Fibroblast of lung (primary cell): ENCODE measurements at regions not wholly inside any gene's neighbourhood (a gene's known extent, or its start where the extent isn't known, plus 50 kb on each side); places are given as distances from the start of the nearest gene placed in this dataset.
A peak's percentile ranks its signal among the peaks of the same experiment; 100 is the strongest.

ENCODE experiments used
- DNase-seq, 2 donors: peaks; one replicate each; pipeline versions ENCODE4 v3.0.0 to v3.0.0-alpha.2; 2010; ENCODE audit warnings: low read depth in 2 of 2
- H2AFZ ChIP-seq: 2 replicates; pipeline ENCODE4 v1.5.1; 2012; ENCODE audit warnings: low read length, control low read depth, inconsistent platforms
- H3K27ac ChIP-seq: 2 replicates; pipeline ENCODE4 v1.5.1; 2011; ENCODE audit warnings: low read length, control low read depth; ENCODE audit not compliant: insufficient read depth
- H3K27me3 ChIP-seq: 2 replicates; pipeline ENCODE4 v1.5.1; 2011; ENCODE audit warnings: mild to moderate bottlenecking, low read length; ENCODE audit not compliant: control insufficient read depth, insufficient read depth
- H3K36me3 ChIP-seq: 2 replicates; pipeline ENCODE4 v1.5.1; 2011; ENCODE audit warnings: low read length; ENCODE audit not compliant: control insufficient read depth, insufficient read depth
- H3K4me1 ChIP-seq: 2 replicates; pipeline ENCODE4 v1.5.1; 2011; ENCODE audit warnings: low read length; ENCODE audit not compliant: control insufficient read depth, insufficient read depth; ENCODE audit errors: extremely low read depth
- H3K4me2 ChIP-seq: 2 replicates; pipeline ENCODE4 v1.5.1; 2011; ENCODE audit warnings: low read length, control low read depth; ENCODE audit not compliant: insufficient read depth; ENCODE audit errors: extremely low read depth
- H3K4me3 ChIP-seq, 4 experiments: fragments of 200-600 bp in 1 of 4; sonication (generic) in 1 of 4; replicated peaks in 1 of 4; 2 replicates each; pipeline ENCODE4 v1.5.1; 2011 to 2016; ENCODE audit warnings: low read length in 4 of 4, low read depth in 3 of 4, mild to moderate bottlenecking in 3 of 4, control low read depth in 2 of 4, inconsistent platforms in 1 of 4, mixed read lengths in 1 of 4; ENCODE audit not compliant: insufficient read depth in 1 of 4; ENCODE audit errors: control extremely low read depth in 1 of 4
- H3K79me2 ChIP-seq: 2 replicates; pipeline ENCODE4 v1.5.1; 2012; ENCODE audit warnings: mild to moderate bottlenecking, low read length, inconsistent platforms; ENCODE audit not compliant: control insufficient read depth, insufficient read depth
- H3K9ac ChIP-seq: 2 replicates; pipeline ENCODE4 v1.5.1; 2011; ENCODE audit warnings: mild to moderate bottlenecking, low read length, control low read depth; ENCODE audit not compliant: insufficient read depth
- H3K9me3 ChIP-seq: 2 replicates; pipeline ENCODE4 v1.5.1; 2012; ENCODE audit warnings: low read depth, low read length; ENCODE audit not compliant: control insufficient read depth, insufficient read depth
- H4K20me1 ChIP-seq: 2 replicates; pipeline ENCODE4 v1.5.1; 2011; ENCODE audit warnings: low read length; ENCODE audit not compliant: control insufficient read depth, insufficient read depth; ENCODE audit errors: extremely low read depth
- CTCF ChIP-seq, 2 donors: IDR thresholded peaks in 1 of 2; conservative IDR thresholded peaks in 1 of 2; 1 replicate in 1 of 2; 2 replicates in 1 of 2; pipeline ENCODE4 v1.5.1; 2011 to 2012; ENCODE audit warnings: low read length in 2 of 2, control low read depth in 1 of 2, inconsistent platforms in 1 of 2, low read depth in 1 of 2, mild to moderate bottlenecking in 1 of 2
- EZH2 ChIP-seq: IDR thresholded peaks from 2 replicates; pipeline ENCODE4 v1.5.1; 2012; ENCODE audit warnings: low read length, control low read depth, mild to moderate bottlenecking; ENCODE audit errors: missing control alignments

- peak; percentile 38 to 89 for DNase-seq
- Histone ChIP-seq H3K36me3 (no peaks in the 10 kb centered on the region), H3K27ac (no peak overlapping the region), H3K4me3 (no peak overlapping the region), H3K9ac (no peak overlapping the region), H3K79me2 (no peaks in the 10 kb centered on the region), H3K4me1 (no peaks in the 10 kb centered on the region), H3K9me3 (no peaks in the 10 kb centered on the region), H3K27me3 (peaks cover 23% of the 10 kb centered on the region), H4K20me1 (no peaks in the 10 kb centered on the region), H3K4me2 (no peak overlapping the region), H2AFZ (no peak overlapping the region)
- no peak for TF ChIP-seq CTCF (conservative IDR thresholded peaks at IDR 0.05 in 1 of 2, IDR thresholded peaks at IDR 0.05 in 1 of 2; ENCODE audit: low read depth in 1 of 2, low read length in 2 of 2)
- no peak for TF ChIP-seq EZH2
Observed at GRCh38 chr3:193982258-193982659, 153.7 kb upstream of the HES1 start.

- no peak overlapping the region for H3K9ac ChIP-seq
- no peak for DNase-seq
- no peaks in the 10 kb centered on the region for H3K4me1 ChIP-seq
- H4K20me1 ChIP-seq = no peaks in the 10 kb centered on the region
- no peaks in the 10 kb centered on the region for H3K9me3 ChIP-seq
- no peak overlapping the region for H2AFZ ChIP-seq
- no peaks in the 10 kb centered on the region for H3K36me3 ChIP-seq
- no peaks in the 10 kb centered on the region for H3K79me2 ChIP-seq
- H3K27me3 ChIP-seq = peaks cover 22% of the 10 kb centered on the region
- H3K27ac ChIP-seq = no peak overlapping the region
- no peak overlapping the region for H3K4me2 ChIP-seq
- H3K4me3 ChIP-seq = no peak overlapping the region
- TF ChIP-seq EZH2 = no peak
- no peak for TF ChIP-seq CTCF (conservative IDR thresholded peaks at IDR 0.05 in 1 of 2, IDR thresholded peaks at IDR 0.05 in 1 of 2; ENCODE audit: low read depth in 1 of 2, low read length in 2 of 2)
Observed at GRCh38 chr3:193983846-193984818, 151.8 kb upstream of the HES1 start.

GRCh38 chr3:193984876-193985275 is 151.1 kb upstream of the HES1 start:
- peaks cover 22% of the 10 kb centered on the region for H3K27me3 ChIP-seq
- no peak for DNase-seq
- no peaks in the 10 kb centered on the region for H3K9me3 ChIP-seq
- no peak overlapping the region for H3K9ac ChIP-seq
- H3K4me1 ChIP-seq = no peaks in the 10 kb centered on the region
- TF ChIP-seq CTCF (conservative IDR thresholded peaks at IDR 0.05 in 1 of 2, IDR thresholded peaks at IDR 0.05 in 1 of 2; ENCODE audit: low read depth in 1 of 2, low read length in 2 of 2) (no peak), EZH2 (no peak)
- no peak overlapping the region for H2AFZ ChIP-seq
- no peak overlapping the region for H3K4me3 ChIP-seq
- no peaks in the 10 kb centered on the region for H4K20me1 ChIP-seq
- H3K36me3 ChIP-seq = no peaks in the 10 kb centered on the region
- no peaks in the 10 kb centered on the region for H3K79me2 ChIP-seq
- H3K4me2 ChIP-seq = no peak overlapping the region
- no peak overlapping the region for H3K27ac ChIP-seq
